ENCODE measurements at regions not wholly inside any gene's neighbourhood (a gene's known extent, or its start where the extent isn't known, plus 50 kb on each side); places are given as distances from the start of the nearest gene placed in this dataset.

DNA sequence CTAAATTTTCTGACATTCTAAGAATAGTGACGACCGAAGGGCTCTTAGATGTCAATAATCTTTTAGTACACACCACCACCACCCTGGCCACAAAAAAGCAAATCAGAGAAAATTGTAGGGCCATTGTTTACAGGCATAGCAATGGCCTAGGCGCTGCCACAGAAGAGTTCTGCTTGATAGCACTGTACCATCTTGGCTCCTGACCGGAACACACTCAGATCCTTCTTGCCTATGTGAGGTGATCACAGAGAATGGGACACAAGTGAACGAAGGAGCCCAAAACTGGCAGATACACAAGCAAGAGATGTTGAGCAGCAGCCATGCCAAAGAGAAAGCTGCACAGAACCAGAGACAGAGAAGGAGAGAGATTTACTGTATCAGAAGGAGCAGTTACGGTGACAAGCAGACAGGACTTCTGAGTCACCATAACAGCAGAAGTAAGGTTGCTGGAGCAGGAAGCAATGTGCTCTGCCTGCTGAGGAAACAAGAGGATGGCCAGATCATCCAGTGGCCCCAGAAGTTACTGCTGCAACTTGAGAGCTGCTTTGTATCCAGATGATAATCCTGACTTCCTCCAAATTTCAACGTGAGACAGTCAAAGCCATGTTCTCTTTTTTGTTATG lies 105.2 kb downstream of the SLITRK6 start:
- H3K4me3 ChIP-seq = no peak overlapping the region
- H3K27ac ChIP-seq (ENCODE audit: control insufficient read depth, insufficient read depth) = no peak overlapping the region
- in situ Hi-C loops (cut with MboI) = no loop called here
- TF ChIP-seq, protein P1, sequence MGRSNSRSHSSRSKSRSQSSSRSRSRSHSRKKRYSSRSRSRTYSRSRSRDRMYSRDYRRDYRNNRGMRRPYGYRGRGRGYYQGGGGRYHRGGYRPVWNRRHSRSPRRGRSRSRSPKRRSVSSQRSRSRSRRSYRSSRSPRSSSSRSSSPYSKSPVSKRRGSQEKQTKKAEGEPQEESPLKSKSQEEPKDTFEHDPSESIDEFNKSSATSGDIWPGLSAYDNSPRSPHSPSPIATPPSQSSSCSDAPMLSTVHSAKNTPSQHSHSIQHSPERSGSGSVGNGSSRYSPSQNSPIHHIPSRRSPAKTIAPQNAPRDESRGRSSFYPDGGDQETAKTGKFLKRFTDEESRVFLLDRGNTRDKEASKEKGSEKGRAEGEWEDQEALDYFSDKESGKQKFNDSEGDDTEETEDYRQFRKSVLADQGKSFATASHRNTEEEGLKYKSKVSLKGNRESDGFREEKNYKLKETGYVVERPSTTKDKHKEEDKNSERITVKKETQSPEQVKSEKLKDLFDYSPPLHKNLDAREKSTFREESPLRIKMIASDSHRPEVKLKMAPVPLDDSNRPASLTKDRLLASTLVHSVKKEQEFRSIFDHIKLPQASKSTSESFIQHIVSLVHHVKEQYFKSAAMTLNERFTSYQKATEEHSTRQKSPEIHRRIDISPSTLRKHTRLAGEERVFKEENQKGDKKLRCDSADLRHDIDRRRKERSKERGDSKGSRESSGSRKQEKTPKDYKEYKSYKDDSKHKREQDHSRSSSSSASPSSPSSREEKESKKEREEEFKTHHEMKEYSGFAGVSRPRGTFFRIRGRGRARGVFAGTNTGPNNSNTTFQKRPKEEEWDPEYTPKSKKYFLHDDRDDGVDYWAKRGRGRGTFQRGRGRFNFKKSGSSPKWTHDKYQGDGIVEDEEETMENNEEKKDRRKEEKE (IDR thresholded peaks at IDR 0.05) = no peak
- TF ChIP-seq TARDBP (IDR thresholded peaks at IDR 0.05; ENCODE audit: borderline replicate concordance) (no peak), ESRRA (IDR thresholded peaks at IDR 0.05; ENCODE audit: low read length) (no peak), NR2C1 (IDR thresholded peaks at IDR 0.05) (no peak), RFX5 (IDR thresholded peaks at IDR 0.05; ENCODE audit: low read depth, low read length) (no peak), ZNF384 (IDR thresholded peaks at IDR 0.05; ENCODE audit: borderline replicate concordance, low read depth, low read length) (no peak), EED (IDR thresholded peaks at IDR 0.05; ENCODE audit: low read depth) (no peak), POU2F2 (IDR thresholded peaks at IDR 0.05; ENCODE audit: borderline replicate concordance, low read depth, low read length) (no peak), ZBED1 (IDR thresholded peaks at IDR 0.05; ENCODE audit: borderline replicate concordance) (no peak), SMC3 (IDR thresholded peaks at IDR 0.05; ENCODE audit: borderline replicate concordance, low read length) (no peak), MTA2 (IDR thresholded peaks at IDR 0.05; ENCODE audit: low read depth) (no peak), PML (IDR thresholded peaks at IDR 0.05; ENCODE audit: low read length) (no peak)
- TF ChIP-seq, protein P2, sequence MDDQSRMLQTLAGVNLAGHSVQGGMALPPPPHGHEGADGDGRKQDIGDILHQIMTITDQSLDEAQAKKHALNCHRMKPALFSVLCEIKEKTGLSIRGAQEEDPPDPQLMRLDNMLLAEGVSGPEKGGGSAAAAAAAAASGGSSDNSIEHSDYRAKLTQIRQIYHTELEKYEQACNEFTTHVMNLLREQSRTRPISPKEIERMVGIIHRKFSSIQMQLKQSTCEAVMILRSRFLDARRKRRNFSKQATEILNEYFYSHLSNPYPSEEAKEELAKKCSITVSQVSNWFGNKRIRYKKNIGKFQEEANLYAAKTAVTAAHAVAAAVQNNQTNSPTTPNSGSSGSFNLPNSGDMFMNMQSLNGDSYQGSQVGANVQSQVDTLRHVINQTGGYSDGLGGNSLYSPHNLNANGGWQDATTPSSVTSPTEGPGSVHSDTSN (IDR thresholded peaks at IDR 0.05; ENCODE audit: insufficient replicate concordance, low read depth, low read length) = no peak
- TF ChIP-seq, protein P3, sequence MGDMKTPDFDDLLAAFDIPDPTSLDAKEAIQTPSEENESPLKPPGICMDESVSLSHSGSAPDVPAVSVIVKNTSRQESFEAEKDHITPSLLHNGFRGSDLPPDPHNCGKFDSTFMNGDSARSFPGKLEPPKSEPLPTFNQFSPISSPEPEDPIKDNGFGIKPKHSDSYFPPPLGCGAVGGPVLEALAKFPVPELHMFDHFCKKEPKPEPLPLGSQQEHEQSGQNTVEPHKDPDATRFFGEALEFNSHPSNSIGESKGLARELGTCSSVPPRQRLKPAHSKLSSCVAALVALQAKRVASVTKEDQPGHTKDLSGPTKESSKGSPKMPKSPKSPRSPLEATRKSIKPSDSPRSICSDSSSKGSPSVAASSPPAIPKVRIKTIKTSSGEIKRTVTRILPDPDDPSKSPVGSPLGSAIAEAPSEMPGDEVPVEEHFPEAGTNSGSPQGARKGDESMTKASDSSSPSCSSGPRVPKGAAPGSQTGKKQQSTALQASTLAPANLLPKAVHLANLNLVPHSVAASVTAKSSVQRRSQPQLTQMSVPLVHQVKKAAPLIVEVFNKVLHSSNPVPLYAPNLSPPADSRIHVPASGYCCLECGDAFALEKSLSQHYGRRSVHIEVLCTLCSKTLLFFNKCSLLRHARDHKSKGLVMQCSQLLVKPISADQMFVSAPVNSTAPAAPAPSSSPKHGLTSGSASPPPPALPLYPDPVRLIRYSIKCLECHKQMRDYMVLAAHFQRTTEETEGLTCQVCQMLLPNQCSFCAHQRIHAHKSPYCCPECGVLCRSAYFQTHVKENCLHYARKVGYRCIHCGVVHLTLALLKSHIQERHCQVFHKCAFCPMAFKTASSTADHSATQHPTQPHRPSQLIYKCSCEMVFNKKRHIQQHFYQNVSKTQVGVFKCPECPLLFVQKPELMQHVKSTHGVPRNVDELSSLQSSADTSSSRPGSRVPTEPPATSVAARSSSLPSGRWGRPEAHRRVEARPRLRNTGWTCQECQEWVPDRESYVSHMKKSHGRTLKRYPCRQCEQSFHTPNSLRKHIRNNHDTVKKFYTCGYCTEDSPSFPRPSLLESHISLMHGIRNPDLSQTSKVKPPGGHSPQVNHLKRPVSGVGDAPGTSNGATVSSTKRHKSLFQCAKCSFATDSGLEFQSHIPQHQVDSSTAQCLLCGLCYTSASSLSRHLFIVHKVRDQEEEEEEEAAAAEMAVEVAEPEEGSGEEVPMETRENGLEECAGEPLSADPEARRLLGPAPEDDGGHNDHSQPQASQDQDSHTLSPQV (IDR thresholded peaks at IDR 0.05) = no peak
- TF ChIP-seq, protein P4, sequence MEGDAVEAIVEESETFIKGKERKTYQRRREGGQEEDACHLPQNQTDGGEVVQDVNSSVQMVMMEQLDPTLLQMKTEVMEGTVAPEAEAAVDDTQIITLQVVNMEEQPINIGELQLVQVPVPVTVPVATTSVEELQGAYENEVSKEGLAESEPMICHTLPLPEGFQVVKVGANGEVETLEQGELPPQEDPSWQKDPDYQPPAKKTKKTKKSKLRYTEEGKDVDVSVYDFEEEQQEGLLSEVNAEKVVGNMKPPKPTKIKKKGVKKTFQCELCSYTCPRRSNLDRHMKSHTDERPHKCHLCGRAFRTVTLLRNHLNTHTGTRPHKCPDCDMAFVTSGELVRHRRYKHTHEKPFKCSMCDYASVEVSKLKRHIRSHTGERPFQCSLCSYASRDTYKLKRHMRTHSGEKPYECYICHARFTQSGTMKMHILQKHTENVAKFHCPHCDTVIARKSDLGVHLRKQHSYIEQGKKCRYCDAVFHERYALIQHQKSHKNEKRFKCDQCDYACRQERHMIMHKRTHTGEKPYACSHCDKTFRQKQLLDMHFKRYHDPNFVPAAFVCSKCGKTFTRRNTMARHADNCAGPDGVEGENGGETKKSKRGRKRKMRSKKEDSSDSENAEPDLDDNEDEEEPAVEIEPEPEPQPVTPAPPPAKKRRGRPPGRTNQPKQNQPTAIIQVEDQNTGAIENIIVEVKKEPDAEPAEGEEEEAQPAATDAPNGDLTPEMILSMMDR (IDR thresholded peaks at IDR 0.05 in 2 of 3, conservative IDR thresholded peaks at IDR 0.05 in 1 of 3; ENCODE audit: control insufficient read depth in 2 of 3, extremely low read depth in 1 of 3, insufficient read depth in 1 of 3, low read depth in 3 of 3, low read length in 3 of 3) = no peak
- no peaks in the 10 kb centered on the region for H3K4me1 ChIP-seq (ENCODE audit: control insufficient read depth, insufficient read depth, low read length)
- POLR2A ChIA-PET = no interaction called here
- no peak overlapping the region for H2AFZ ChIP-seq (ENCODE audit: control insufficient read depth, low read depth, low read length)
- H3K36me3 ChIP-seq (ENCODE audit: control insufficient read depth in 2 of 2, insufficient read depth in 2 of 2, low read length in 1 of 2) = no peaks in the 10 kb centered on the region
- no TSS peak for BruUV-seq (replicated peaks)
- intact Hi-C loops (cut with micrococcal nuclease; ENCODE audit: unreplicated experiment) = no loop called here
- no peak for DNase-seq (ENCODE audit: low read depth, low spot score)
- H3K27me3 ChIP-seq (replicated peaks in 1 of 2; ENCODE audit: control insufficient read depth in 2 of 2, insufficient read depth in 2 of 2, low read length in 1 of 2) = no peaks in the 10 kb centered on the region
- WGBS (ENCODE audit: insufficient coverage, insufficient replicate concordance, low lambda C conversion rate, missing lambda C conversion rate) = 11% methylated on average over 7 of the region's 7 CpGs
- no peak overlapping the region for H3K4me2 ChIP-seq (ENCODE audit: control insufficient read depth, insufficient read depth)
- FAIRE-seq = no peak
- SMC1A ChIA-PET (ENCODE audit: uncharacterized antibody, unreplicated experiment) = no interaction called here
- no peaks in the 10 kb centered on the region for H3K9me3 ChIP-seq (replicated peaks; ENCODE audit: control insufficient read depth, insufficient read depth, low read length)
- ATAC-seq = no peak
- RAD21 ChIA-PET (ENCODE audit: unreplicated experiment) = no interaction called here
- no peak overlapping the region for H3K9ac ChIP-seq (ENCODE audit: control insufficient read depth, insufficient read depth, low read length)
- CTCF ChIA-PET = no interaction called here
- no peaks in the 10 kb centered on the region for H3K79me2 ChIP-seq (ENCODE audit: control insufficient read depth, insufficient read depth, low read length)
- no peaks in the 10 kb centered on the region for H4K20me1 ChIP-seq (ENCODE audit: control insufficient read depth, insufficient read depth)
